H9 (cell line): ENCODE measurements at regions not wholly inside any gene's neighbourhood (a gene's known extent, or its start where the extent isn't known, plus 50 kb on each side); places are given as distances from the start of the nearest gene placed in this dataset.

Experiments
- DNase-seq: peaks from one replicate; pipeline ENCODE4 v3.0.0-alpha.2; 2017
- H2AFZ ChIP-seq: one replicate; pipeline ENCODE4 v1.6.1; 2013; ENCODE audit warnings: mild to moderate bottlenecking, low read length, control low read depth, moderate library complexity
- H2AK5ac ChIP-seq: 2 replicates; pipeline ENCODE4 v1.6.1; 2013; ENCODE audit warnings: low read length, control low read depth, mixed read lengths; ENCODE audit not compliant: insufficient read length
- H2BK120ac ChIP-seq: one replicate; pipeline ENCODE4 v1.6.1; 2013; ENCODE audit warnings: low read depth, mild to moderate bottlenecking, low read length, control low read depth, inconsistent platforms; ENCODE audit not compliant: poor library complexity, severe bottlenecking
- H2BK12ac ChIP-seq: 2 replicates; pipeline ENCODE4 v1.6.1; 2013; ENCODE audit warnings: low read length, control low read depth, mixed read lengths, low read depth; ENCODE audit not compliant: insufficient read length
- H2BK15ac ChIP-seq: 2 replicates; pipeline ENCODE4 v1.6.1; 2013; ENCODE audit warnings: low read depth, low read length, control low read depth
- H2BK20ac ChIP-seq: one replicate; pipeline ENCODE4 v1.6.1; 2013; ENCODE audit warnings: low read depth, mild to moderate bottlenecking, low read length, control low read depth, inconsistent platforms; ENCODE audit not compliant: poor library complexity, severe bottlenecking
- H2BK5ac ChIP-seq: 2 replicates; pipeline ENCODE4 v1.6.1; 2013; ENCODE audit warnings: low read length, control low read depth, mixed read lengths; ENCODE audit not compliant: insufficient read length
- H3K14ac ChIP-seq: 2 replicates; pipeline ENCODE4 v1.6.1; 2013; ENCODE audit warnings: low read length, control low read depth; ENCODE audit not compliant: insufficient read depth
- H3K18ac ChIP-seq: 2 replicates; pipeline ENCODE4 v1.6.1; 2013; ENCODE audit warnings: low read depth, mild to moderate bottlenecking, mixed read lengths, low read length, control low read depth; ENCODE audit not compliant: insufficient read length
- H3K23ac ChIP-seq: 2 replicates; pipeline ENCODE4 v1.6.1; 2013; ENCODE audit warnings: low read length, control low read depth, mixed read lengths, low read depth; ENCODE audit not compliant: insufficient read length
- H3K23me2 ChIP-seq: 2 replicates; pipeline ENCODE4 v1.6.1; 2013; ENCODE audit warnings: low read depth, mild to moderate bottlenecking, mixed read lengths, low read length, control low read depth; ENCODE audit not compliant: insufficient read length, poor library complexity, severe bottlenecking
- H3K27ac ChIP-seq: 2 replicates; pipeline ENCODE4 v1.5.1; 2013; ENCODE audit warnings: low read length, control low read depth, mixed read lengths, low read depth; ENCODE audit not compliant: insufficient read length
- H3K27me3 ChIP-seq: 2 replicates; pipeline ENCODE4 v1.6.1; 2013; ENCODE audit warnings: low read length, control low read depth, inconsistent platforms; ENCODE audit not compliant: insufficient read depth
- H3K4ac ChIP-seq: 2 replicates; pipeline ENCODE4 v1.6.1; 2013; ENCODE audit warnings: low read depth, mild to moderate bottlenecking, control low read depth, inconsistent platforms, low read length, moderate library complexity
- H3K4me1 ChIP-seq: 2 replicates; pipeline ENCODE4 v1.6.1; 2013; ENCODE audit warnings: low read length, control low read depth, inconsistent platforms; ENCODE audit not compliant: insufficient read depth
- H3K4me2 ChIP-seq: 2 replicates; pipeline ENCODE4 v1.6.1; 2013; ENCODE audit warnings: low read length, control low read depth, mixed read lengths; ENCODE audit not compliant: insufficient read length, insufficient read depth
- H3K56ac ChIP-seq: 2 replicates; pipeline ENCODE4 v1.6.1; 2013; ENCODE audit warnings: low read depth, mild to moderate bottlenecking, mixed read lengths, low read length, control low read depth; ENCODE audit not compliant: insufficient read length
- H3K79me1 ChIP-seq: 2 replicates; pipeline ENCODE4 v1.6.1; 2013; ENCODE audit warnings: low read depth, mild to moderate bottlenecking, moderate library complexity, low read length, control low read depth, inconsistent platforms; ENCODE audit not compliant: insufficient read depth, poor library complexity, severe bottlenecking
- H3K79me2 ChIP-seq: 2 replicates; pipeline ENCODE4 v1.6.1; 2013; ENCODE audit warnings: low read length, control low read depth, inconsistent platforms; ENCODE audit not compliant: insufficient read depth
- H3K9ac ChIP-seq: 2 replicates; pipeline ENCODE4 v1.6.1; 2013; ENCODE audit warnings: low read length, control low read depth, mixed read lengths; ENCODE audit not compliant: insufficient read length; ENCODE audit errors: extremely low read depth
- H3K9me3 ChIP-seq: one replicate; pipeline ENCODE4 v1.6.1; 2013; ENCODE audit warnings: low read depth, low read length, inconsistent platforms; ENCODE audit not compliant: control insufficient read depth
- H3T11ph ChIP-seq: one replicate; pipeline ENCODE4 v1.6.1; 2013; ENCODE audit warnings: mild to moderate bottlenecking, low read length, control low read depth, inconsistent platforms
- H4K20me1 ChIP-seq: one replicate; pipeline ENCODE4 v1.6.1; 2013; ENCODE audit not compliant: control insufficient read depth, insufficient read length, insufficient read depth
- H4K5ac ChIP-seq: 2 replicates; pipeline ENCODE4 v1.6.1; 2013; ENCODE audit warnings: low read depth, mild to moderate bottlenecking, mixed read lengths, low read length, control low read depth; ENCODE audit not compliant: insufficient read length
- H4K8ac ChIP-seq: replicated peaks from 2 replicates; pipeline ENCODE4 v1.6.1; 2013; ENCODE audit warnings: low read length, control low read depth, mixed read lengths, low read depth; ENCODE audit not compliant: insufficient read length
- H4K91ac ChIP-seq: 2 replicates; pipeline ENCODE4 v1.6.1; 2013; ENCODE audit warnings: low read depth, mild to moderate bottlenecking, moderate library complexity, mixed read lengths, low read length, control low read depth; ENCODE audit not compliant: insufficient read length
- H3K27ac Mint-ChIP-seq, 3 experiments: 2 replicates in 2 of 3; 3 replicates in 1 of 3; pipeline ENCODE4 v1.8.0; 2020 to 2021; ENCODE audit warnings: mixed read lengths in 3 of 3, mild to moderate bottlenecking in 1 of 3, moderate library complexity in 1 of 3
- H3K27me3 Mint-ChIP-seq: 2 replicates; pipeline ENCODE4 v1.8.0; 2021; ENCODE audit warnings: low read depth, mild to moderate bottlenecking, moderate library complexity, mixed read lengths
- H3K36me3 Mint-ChIP-seq, 3 experiments: 2 replicates in 2 of 3; 3 replicates in 1 of 3; pipeline ENCODE4 v1.8.0; 2020 to 2021; ENCODE audit warnings: low read depth in 3 of 3, mixed read lengths in 3 of 3; ENCODE audit not compliant: insufficient read depth in 1 of 3
- H3K4me1 Mint-ChIP-seq, 2 experiments: 2 replicates each; pipeline ENCODE4 v1.8.0; 2020; ENCODE audit warnings: mixed read lengths in 2 of 2
- H3K4me3 Mint-ChIP-seq, 2 experiments: 2 replicates in 1 of 2; 3 replicates in 1 of 2; pipeline ENCODE4 v1.8.0; 2020 to 2021; ENCODE audit warnings: mild to moderate bottlenecking in 2 of 2, mixed read lengths in 2 of 2, moderate library complexity in 1 of 2
- H3K9me3 Mint-ChIP-seq, 2 experiments: 2 replicates in 1 of 2; 3 replicates in 1 of 2; pipeline ENCODE4 v1.8.0; 2020; ENCODE audit warnings: mild to moderate bottlenecking in 2 of 2, mixed read lengths in 2 of 2, moderate library complexity in 1 of 2
- WGBS: extraction: QIAGEN DNeasy Blood & Tissue Kit; methylation state at CpG from one replicate; pipeline ENCODE4 v1.1.7; 2013; ENCODE audit warnings: missing lambda C conversion rate, low lambda C conversion rate, mixed read lengths; ENCODE audit not compliant: insufficient read length; ENCODE audit errors: extremely low coverage; 5-methylcytosine and 5-hydroxymethylcytosine counted together
- TF ChIP-seq, protein P1 (sequence below): fragments of 200-600 bp; sonication (generic); conservative IDR thresholded peaks from 3 replicates; pipeline ENCODE4 v1.8.0; 2021; ENCODE audit warnings: antibody characterized with exemption, mild to moderate bottlenecking

- no peak overlapping the region for H3K4ac ChIP-seq
- no peaks in the 10 kb centered on the region for H3K36me3 Mint-ChIP-seq
- no peak overlapping the region for H3K27ac ChIP-seq
- no peak overlapping the region for H4K5ac ChIP-seq
- no peak overlapping the region for H2AFZ ChIP-seq
- no peaks in the 10 kb centered on the region for H3K79me1 ChIP-seq
- H3K4me2 ChIP-seq, result no peak overlapping the region
- H3K27ac Mint-ChIP-seq, result no peak overlapping the region
- no peaks in the 10 kb centered on the region for H3K4me1 ChIP-seq
- no CpG with 5 or more reads among the region's 1 CpG for WGBS
- H2BK120ac ChIP-seq, result no peak overlapping the region
- H3K4me1 Mint-ChIP-seq, result no peaks in the 10 kb centered on the region
- no peak overlapping the region for H3K23ac ChIP-seq
- no peak overlapping the region for H3K9ac ChIP-seq
- no peak overlapping the region for H4K8ac ChIP-seq
- no peak overlapping the region for H3K14ac ChIP-seq
- no peaks in the 10 kb centered on the region for H3K79me2 ChIP-seq
- H3K27me3 Mint-ChIP-seq, result no peaks in the 10 kb centered on the region
- H2BK20ac ChIP-seq, result no peak overlapping the region
- H2BK12ac ChIP-seq, result no peak overlapping the region
- no peaks in the 10 kb centered on the region for H3K23me2 ChIP-seq
- no peak for DNase-seq
- no peaks in the 10 kb centered on the region for H4K20me1 ChIP-seq
- TF ChIP-seq, protein P1, sequence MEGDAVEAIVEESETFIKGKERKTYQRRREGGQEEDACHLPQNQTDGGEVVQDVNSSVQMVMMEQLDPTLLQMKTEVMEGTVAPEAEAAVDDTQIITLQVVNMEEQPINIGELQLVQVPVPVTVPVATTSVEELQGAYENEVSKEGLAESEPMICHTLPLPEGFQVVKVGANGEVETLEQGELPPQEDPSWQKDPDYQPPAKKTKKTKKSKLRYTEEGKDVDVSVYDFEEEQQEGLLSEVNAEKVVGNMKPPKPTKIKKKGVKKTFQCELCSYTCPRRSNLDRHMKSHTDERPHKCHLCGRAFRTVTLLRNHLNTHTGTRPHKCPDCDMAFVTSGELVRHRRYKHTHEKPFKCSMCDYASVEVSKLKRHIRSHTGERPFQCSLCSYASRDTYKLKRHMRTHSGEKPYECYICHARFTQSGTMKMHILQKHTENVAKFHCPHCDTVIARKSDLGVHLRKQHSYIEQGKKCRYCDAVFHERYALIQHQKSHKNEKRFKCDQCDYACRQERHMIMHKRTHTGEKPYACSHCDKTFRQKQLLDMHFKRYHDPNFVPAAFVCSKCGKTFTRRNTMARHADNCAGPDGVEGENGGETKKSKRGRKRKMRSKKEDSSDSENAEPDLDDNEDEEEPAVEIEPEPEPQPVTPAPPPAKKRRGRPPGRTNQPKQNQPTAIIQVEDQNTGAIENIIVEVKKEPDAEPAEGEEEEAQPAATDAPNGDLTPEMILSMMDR, result no peak
- H4K91ac ChIP-seq, result no peak overlapping the region
- H3K18ac ChIP-seq, result no peak overlapping the region
- H2AK5ac ChIP-seq, result no peak overlapping the region
- H3K9me3 ChIP-seq, result no peaks in the 10 kb centered on the region
- H2BK15ac ChIP-seq, result no peak overlapping the region
- H3K4me3 Mint-ChIP-seq, result no peak overlapping the region
- H3K9me3 Mint-ChIP-seq, result no peaks in the 10 kb centered on the region; a peak in 1 of 5 replicates
- no peak overlapping the region for H2BK5ac ChIP-seq
- no peak overlapping the region for H3K56ac ChIP-seq
- H3K27me3 ChIP-seq, result no peaks in the 10 kb centered on the region
- H3T11ph ChIP-seq, result no peak overlapping the region
These were observed 287.5 kb downstream of the FLRT2 start for GRCh38 chr14:85817430-85817829.
